ENCODE measurements at regions not wholly inside any gene's neighbourhood (a gene's known extent, or its start where the extent isn't known, plus 50 kb on each side); places are given as distances from the start of the nearest gene placed in this dataset.
A peak's percentile ranks its signal among the peaks of the same experiment; 100 is the strongest.

GRCh38 chr3:124125315-124125714 is 133.4 kb upstream of the ROPN1 start:
- Histone ChIP-seq H3K4ac (replicated peaks; ENCODE audit: insufficient read length, low read depth, low read length) (no peak overlapping the region), H3K79me1 (ENCODE audit: low read depth, low read length) (no peaks in the 10 kb centered on the region), H3K23ac (ENCODE audit: insufficient read length) (no peak overlapping the region), H3K4me3 (ENCODE audit: extremely low read depth in 1 of 4, insufficient read depth in 2 of 4, low read depth in 3 of 4, low read length in 4 of 4) (no peak overlapping the region), H3K9me3 (ENCODE audit: insufficient read depth in 2 of 2, low read depth in 1 of 2, low read length in 1 of 2) (no peaks in the 10 kb centered on the region), H3K27ac (ENCODE audit: low read depth, low read length) (no peak overlapping the region), H3K9ac (replicated peaks in 1 of 4; ENCODE audit: extremely low read depth in 1 of 4, low read depth in 3 of 4, low read length in 3 of 4) (no peak overlapping the region), H3K4me1 (replicated peaks in 1 of 4; ENCODE audit: control insufficient read depth in 3 of 4, insufficient read depth in 4 of 4, low read length in 3 of 4) (no peaks in the 10 kb centered on the region), H2BK5ac (ENCODE audit: low read depth, low read length) (no peak overlapping the region), H4K20me1 (replicated peaks in 1 of 2; ENCODE audit: control insufficient read depth in 1 of 2, insufficient read depth in 2 of 2, low read length in 2 of 2) (no peaks in the 10 kb centered on the region), H3K79me2 (ENCODE audit: control insufficient read depth in 1 of 2, insufficient read depth in 2 of 2, low read length in 2 of 2) (no peaks in the 10 kb centered on the region), H2BK15ac (ENCODE audit: low read length) (no peak overlapping the region), H2AFZ (ENCODE audit: low read length) (no peak overlapping the region), H2BK120ac (replicated peaks; ENCODE audit: low read depth, low read length) (no peak overlapping the region), H2AK5ac (ENCODE audit: low read depth, low read length) (no peak overlapping the region), H2BK20ac (ENCODE audit: low read length) (no peak overlapping the region), H4K91ac (replicated peaks; ENCODE audit: insufficient read length, low read length) (no peak overlapping the region), H4K8ac (ENCODE audit: extremely low read depth, insufficient read depth, low read length) (no peak overlapping the region), H3K27me3 (replicated peaks in 1 of 4; ENCODE audit: control insufficient read depth in 3 of 4, extremely low read depth in 1 of 4, insufficient read depth in 3 of 4, low read length in 3 of 4) (no peaks in the 10 kb centered on the region), H3K4me2 (ENCODE audit: insufficient read depth in 1 of 2, low read depth in 2 of 2, low read length in 2 of 2) (no peak overlapping the region), H3K18ac (ENCODE audit: extremely low read depth, low read length) (no peak overlapping the region), H3K23me2 (ENCODE audit: low read depth, low read length) (no peaks in the 10 kb centered on the region), H2BK12ac (ENCODE audit: low read depth, low read length) (0 out of 2 replicates have a peak overlapping the region, but pooled peaks have one; percentile 10), H3K36me3 (ENCODE audit: control insufficient read depth in 2 of 4, insufficient read depth in 4 of 4, low read length in 3 of 4) (no peaks in the 10 kb centered on the region), H3K56ac (replicated peaks; ENCODE audit: insufficient read length, low read depth, low read length) (no peak overlapping the region), H4K5ac (ENCODE audit: insufficient read length, low read depth, low read length) (no peak overlapping the region), H3K14ac (ENCODE audit: insufficient read length) (no peak overlapping the region)
- POLR2A ChIA-PET (ENCODE audit: partially characterized antibody), result no interaction called here
- no peak for DNase-seq (ENCODE audit: low read depth in 1 of 2, low spot score in 2 of 2)
- CTCF ChIA-PET (ENCODE audit: partially characterized antibody), result interaction anchor here (0.7 kb wide), 1 partner anchor 915 kb away, joined by 3 read pairs; no protein-coding TSS in a partner anchor
- 82% methylated on average over 1 of the region's 1 CpG; no CpG with 5 or more reads in 1 of the 2 experiments for WGBS, 2 experiments (ENCODE audit: extremely low coverage in 1 of 2, insufficient coverage in 1 of 2, insufficient read length in 1 of 2, insufficient replicate concordance in 2 of 2, low coverage in 1 of 2, low lambda C conversion rate in 2 of 2, missing lambda C conversion rate in 1 of 2)
- no peak for FAIRE-seq
- no peak for TF ChIP-seq EGR1 (IDR thresholded peaks at IDR 0.05; ENCODE audit: borderline replicate concordance, low read depth, low read length)
- TF ChIP-seq NRF1 (IDR thresholded peaks at IDR 0.05; ENCODE audit: low read depth, low read length), result no peak
- TF ChIP-seq TAF1 (IDR thresholded peaks at IDR 0.05; ENCODE audit: low read depth, low read length), result no peak
- TF ChIP-seq USF2 (IDR thresholded peaks at IDR 0.05; ENCODE audit: low read length), result no peak
- TF ChIP-seq TEAD4 (IDR thresholded peaks at IDR 0.05; ENCODE audit: low read depth, low read length), result no peak
- no peak for TF ChIP-seq ZNF274 (IDR thresholded peaks at IDR 0.05; ENCODE audit: borderline replicate concordance, extremely low read depth, low read length)
- no peak for TF ChIP-seq RAD21 (IDR thresholded peaks at IDR 0.05 in 1 of 2, conservative IDR thresholded peaks at IDR 0.05 in 1 of 2; ENCODE audit: low read depth in 2 of 2, low read length in 2 of 2)
- no peak for TF ChIP-seq JUN (IDR thresholded peaks at IDR 0.05; ENCODE audit: low read depth, low read length)
- no peak for TF ChIP-seq CTCF (IDR thresholded peaks at IDR 0.05; ENCODE audit: control extremely low read depth in 1 of 3, insufficient read depth in 1 of 3, low read depth in 1 of 3, low read length in 3 of 3)
- TF ChIP-seq FOSL1 (IDR thresholded peaks at IDR 0.05; ENCODE audit: insufficient read depth, low read depth, low read length), result no peak
- TF ChIP-seq ASH2L (IDR thresholded peaks at IDR 0.05; ENCODE audit: low read length), result no peak
